Neural crest cell (in vitro differentiated cells): ENCODE measurements at regions not wholly inside any gene's neighbourhood (a gene's known extent, or its start where the extent isn't known, plus 50 kb on each side); places are given as distances from the start of the nearest gene placed in this dataset.

Source experiments
- DNase-seq: peaks from one replicate; pipeline ENCODE4 v3.0.0; 2021; ENCODE audit warnings: low read depth, mixed read lengths, low spot score
- H3K27ac Mint-ChIP-seq: one replicate; pipeline ENCODE4 v1.8.0; 2021; ENCODE audit warnings: mild to moderate bottlenecking, mixed read lengths; ENCODE audit not compliant: unreplicated experiment
- H3K27me3 Mint-ChIP-seq: 2 replicates; pipeline ENCODE4 v1.8.0; 2021; ENCODE audit warnings: low read depth, mild to moderate bottlenecking, mixed read lengths
- H3K36me3 Mint-ChIP-seq: 2 replicates; pipeline ENCODE4 v1.8.0; 2021; ENCODE audit warnings: low read depth, mild to moderate bottlenecking, mixed read lengths
- H3K4me1 Mint-ChIP-seq: 2 replicates; pipeline ENCODE4 v1.8.0; 2021; ENCODE audit warnings: mixed read lengths
- H3K4me3 Mint-ChIP-seq: one replicate; pipeline ENCODE4 v1.8.0; 2021; ENCODE audit warnings: mild to moderate bottlenecking, mixed read lengths
- H3K9me3 Mint-ChIP-seq: 2 replicates; pipeline ENCODE4 v1.8.0; 2021; ENCODE audit warnings: mixed read lengths
- CTCF ChIP-seq: fragments of 200-600 bp; sonication (generic); conservative IDR thresholded peaks from 2 replicates; pipeline ENCODE4 v1.5.0; 2021; ENCODE audit warnings: antibody characterized with exemption, mild to moderate bottlenecking

GRCh38 chr17:51496378-51496777, 236.0 kb downstream of the UTP18 start:
- Mint-ChIP-seq H3K27me3 (no peaks in the 10 kb centered on the region), H3K36me3 (no peaks in the 10 kb centered on the region), H3K27ac (no peak overlapping the region), H3K9me3 (peaks cover 6% of the 10 kb centered on the region), H3K4me3 (no peak overlapping the region), H3K4me1 (peaks cover 29% of the 10 kb centered on the region)
- no peak for DNase-seq
- TF ChIP-seq CTCF = no peak

- H3K9me3 Mint-ChIP-seq = peaks cover 3% of the 10 kb centered on the region
- peaks cover 29% of the 10 kb centered on the region for H3K4me1 Mint-ChIP-seq
- H3K27me3 Mint-ChIP-seq = peaks cover 2% of the 10 kb centered on the region
- no peak overlapping the region for H3K27ac Mint-ChIP-seq
- H3K4me3 Mint-ChIP-seq = no peak overlapping the region
- no peak for DNase-seq
- H3K36me3 Mint-ChIP-seq = no peaks in the 10 kb centered on the region
- TF ChIP-seq CTCF = no peak
Measured at GRCh38 chr17:51499897-51500296, 239.6 kb downstream of the UTP18 start.

GRCh38 chr17:51500454-51500853, 240.1 kb downstream of the UTP18 start:
- H3K36me3 Mint-ChIP-seq = no peaks in the 10 kb centered on the region
- peaks cover 29% of the 10 kb centered on the region for H3K4me1 Mint-ChIP-seq
- no peak overlapping the region for H3K4me3 Mint-ChIP-seq
- H3K9me3 Mint-ChIP-seq = peaks cover 3% of the 10 kb centered on the region
- H3K27ac Mint-ChIP-seq = no peak overlapping the region
- no peak for DNase-seq
- H3K27me3 Mint-ChIP-seq = peaks cover 3% of the 10 kb centered on the region
- TF ChIP-seq CTCF = no peak

GRCh38 chr17:51505450-51505849, 245.1 kb downstream of the UTP18 start:
- H3K36me3 Mint-ChIP-seq = no peaks in the 10 kb centered on the region

GRCh38 chr17:51507444-51507843, 247.1 kb downstream of the UTP18 start:
- TF ChIP-seq CTCF = no peak
- no peak overlapping the region for H3K4me3 Mint-ChIP-seq
- no peak for DNase-seq
- no peaks in the 10 kb centered on the region for H3K36me3 Mint-ChIP-seq
- peaks cover 8% of the 10 kb centered on the region for H3K27me3 Mint-ChIP-seq
- no peaks in the 10 kb centered on the region for H3K9me3 Mint-ChIP-seq
- peaks cover 19% of the 10 kb centered on the region for H3K4me1 Mint-ChIP-seq
- no peak overlapping the region for H3K27ac Mint-ChIP-seq

More at GRCh38 chr17:51505450-51505849, 245.1 kb downstream of the UTP18 start:
- no peak overlapping the region for H3K4me3 Mint-ChIP-seq
- no peak for DNase-seq
- H3K27ac Mint-ChIP-seq = no peak overlapping the region
- no peaks in the 10 kb centered on the region for H3K9me3 Mint-ChIP-seq
- peaks cover 16% of the 10 kb centered on the region for H3K4me1 Mint-ChIP-seq
- no peak for TF ChIP-seq CTCF
- H3K27me3 Mint-ChIP-seq = peaks cover 8% of the 10 kb centered on the region

- TF ChIP-seq CTCF = no peak
- no peaks in the 10 kb centered on the region for H3K9me3 Mint-ChIP-seq
- H3K27me3 Mint-ChIP-seq = peaks cover 8% of the 10 kb centered on the region
Measured at GRCh38 chr17:51508048-51508447, 247.7 kb downstream of the UTP18 start.

More at GRCh38 chr17:51508048-51508447, 247.7 kb downstream of the UTP18 start:
- Mint-ChIP-seq H3K4me3 (no peak overlapping the region), H3K27ac (no peak overlapping the region), H3K4me1 (peaks cover 19% of the 10 kb centered on the region), H3K36me3 (no peaks in the 10 kb centered on the region)
- no peak for DNase-seq
